Gastrocnemius medialis (tissue), 4 donors: ENCODE measurements at regions not wholly inside any gene's neighbourhood (a gene's known extent, or its start where the extent isn't known, plus 50 kb on each side); places are given as distances from the start of the nearest gene placed in this dataset.

Source experiments
- ATAC-seq, 2 donors: fragments of 150-250 bp; one replicate each; pipeline ENCODE4 v1.9.1; 2016
- DNase-seq, 2 donors: peaks; one replicate each; pipeline ENCODE4 v3.0.0-alpha.2; 2019
- H3K27ac ChIP-seq, 4 donors: fragments of 200-600 bp; sonication (generic); 1 replicate in 1 of 4; 2 replicates in 3 of 4; pipeline ENCODE4 v1.5.1; 2016 to 2018; ENCODE audit warnings: mild to moderate bottlenecking in 2 of 4, moderate library complexity in 1 of 4
- H3K27me3 ChIP-seq, 3 donors: fragments of 200-600 bp; sonication (generic) in 2 of 3; 1 replicate in 1 of 3; 2 replicates in 2 of 3; pipeline versions ENCODE4 v1.5.1 to v1.6.0; 2016 to 2019; ENCODE audit warnings: mild to moderate bottlenecking in 1 of 3, moderate library complexity in 1 of 3
- H3K36me3 ChIP-seq, 2 donors: fragments of 200-600 bp; sonication (generic) in 1 of 2; one replicate each; pipeline ENCODE4 v1.5.1; 2017 to 2018
- H3K4me1 ChIP-seq, 2 donors: fragments of 200-600 bp; sonication (generic) in 1 of 2; one replicate each; pipeline ENCODE4 v1.5.1; 2016 to 2017; ENCODE audit warnings: mild to moderate bottlenecking in 2 of 2
- H3K4me3 ChIP-seq, 4 donors: fragments of 200-600 bp; sonication (generic) in 3 of 4; 1 replicate in 1 of 4; 2 replicates in 3 of 4; pipeline ENCODE4 v1.5.1; 2016 to 2019; ENCODE audit warnings: mild to moderate bottlenecking in 2 of 4
- H3K9me3 ChIP-seq, 3 donors: fragments of 200-600 bp; sonication (generic) in 2 of 3; 1 replicate in 1 of 3; 2 replicates in 2 of 3; pipeline ENCODE4 v1.5.1; 2016 to 2019
- CTCF ChIP-seq, 5 experiments: fragments of 450-650 bp in 3 of 5; fragments of 200-600 bp in 2 of 5; sonication (generic) in 2 of 5; IDR thresholded peaks in 4 of 5; conservative IDR thresholded peaks in 1 of 5; 1 replicate in 4 of 5; 2 replicates in 1 of 5; pipeline ENCODE4 v1.5.1; 2016 to 2019; ENCODE audit warnings: antibody characterized with exemption in 5 of 5, mild to moderate bottlenecking in 3 of 5, moderate library complexity in 3 of 5
- POLR2A ChIP-seq, 2 donors: fragments of 450-650 bp; IDR thresholded peaks; one replicate each; pipeline ENCODE4 v1.6.1; 2017; ENCODE audit warnings: antibody characterized with exemption in 2 of 2, mild to moderate bottlenecking in 2 of 2, moderate library complexity in 2 of 2
- in situ Hi-C, 4 donors: fragments of 200-750 bp; cut with MboI; loops; one replicate each; pipeline versions ENCODE4 v1.15.0 to v1.8.0; 2017; ENCODE audit warnings: low sequenced_read_pairs in 4 of 4
- intact Hi-C: fragments of 100-400 bp; cut with DNase I; formaldehyde crosslinking; loops from one replicate; pipeline ENCODE4 v1.15.1; 2023; ENCODE audit warnings: low total_unique reads

- intact Hi-C loops (no loop called here), in situ Hi-C loops (no loop called here)
- Histone ChIP-seq H3K36me3 (no peaks in the 10 kb centered on the region), H3K4me1 (no peaks in the 10 kb centered on the region), H3K4me3 (no peak overlapping the region), H3K27ac (no peak overlapping the region), H3K27me3 (no peaks in the 10 kb centered on the region), H3K9me3 (no peaks in the 10 kb centered on the region)
- ATAC-seq (no peak), DNase-seq (no peak)
- TF ChIP-seq CTCF (IDR thresholded peaks at IDR 0.05 in 4 of 5, conservative IDR thresholded peaks at IDR 0.05 in 1 of 5) = no peak
- no peak for TF ChIP-seq POLR2A (IDR thresholded peaks at IDR 0.05)
These were observed 513.1 kb upstream of the CNKSR2 start for GRCh38 chrX:20861113-20861512.

- H3K36me3 ChIP-seq = no peaks in the 10 kb centered on the region
- no peaks in the 10 kb centered on the region for H3K27me3 ChIP-seq
- DNase-seq = no peak
- no peak for ATAC-seq
- intact Hi-C loops = no loop called here
- H3K27ac ChIP-seq = no peak overlapping the region
- TF ChIP-seq POLR2A (IDR thresholded peaks at IDR 0.05) = no peak
- no peak for TF ChIP-seq CTCF (IDR thresholded peaks at IDR 0.05 in 4 of 5, conservative IDR thresholded peaks at IDR 0.05 in 1 of 5)
- no peak overlapping the region for H3K4me3 ChIP-seq
- H3K9me3 ChIP-seq = no peaks in the 10 kb centered on the region
- no peaks in the 10 kb centered on the region for H3K4me1 ChIP-seq
- in situ Hi-C loops = no loop called here
These were observed 516.5 kb upstream of the CNKSR2 start for GRCh38 chrX:20857746-20858145.

DNA sequence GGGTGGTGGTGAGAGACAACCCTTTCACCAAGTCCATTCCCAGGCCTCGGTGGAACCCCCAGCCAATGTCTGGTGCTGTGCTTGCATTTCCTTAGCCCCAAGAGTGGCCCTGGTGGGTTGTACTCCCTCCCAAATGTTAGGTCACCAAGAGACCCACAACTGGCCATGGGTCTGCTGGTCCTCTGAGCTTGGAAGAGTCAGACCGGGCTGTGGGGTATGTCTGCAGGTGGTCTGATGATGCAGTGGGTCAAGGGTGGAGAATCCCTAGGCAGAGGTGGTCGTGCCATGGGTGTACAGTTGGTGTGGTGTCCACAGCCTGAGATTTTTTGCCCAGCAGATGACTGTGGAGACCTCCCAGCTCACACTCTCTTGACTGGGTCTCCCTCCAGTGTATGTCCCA, 535.7 kb upstream of the CNKSR2 start:
- intact Hi-C loops (no loop called here), in situ Hi-C loops (no loop called here)
- no peak for ATAC-seq
- DNase-seq = no peak
- no peak overlapping the region for H3K27ac ChIP-seq
- TF ChIP-seq CTCF (IDR thresholded peaks at IDR 0.05 in 4 of 5, conservative IDR thresholded peaks at IDR 0.05 in 1 of 5) (no peak), POLR2A (IDR thresholded peaks at IDR 0.05) (no peak)
- no peaks in the 10 kb centered on the region for H3K27me3 ChIP-seq
- H3K4me3 ChIP-seq = no peak overlapping the region
- H3K36me3 ChIP-seq = no peaks in the 10 kb centered on the region
- no peaks in the 10 kb centered on the region for H3K4me1 ChIP-seq
- H3K9me3 ChIP-seq = no peaks in the 10 kb centered on the region

GRCh38 chrX:20829665-20830491, 544.3 kb upstream of the CNKSR2 start:
- no peak for ATAC-seq
- Histone ChIP-seq H3K9me3 (no peaks in the 10 kb centered on the region), H3K4me1 (no peaks in the 10 kb centered on the region), H3K4me3 (no peak overlapping the region), H3K36me3 (no peaks in the 10 kb centered on the region), H3K27ac (no peak overlapping the region), H3K27me3 (no peaks in the 10 kb centered on the region)
- intact Hi-C loops = no loop called here
- no peak for DNase-seq
- in situ Hi-C loops = no loop called here
- TF ChIP-seq CTCF (IDR thresholded peaks at IDR 0.05 in 4 of 5, conservative IDR thresholded peaks at IDR 0.05 in 1 of 5) (no peak), POLR2A (IDR thresholded peaks at IDR 0.05) (no peak)

DNA sequence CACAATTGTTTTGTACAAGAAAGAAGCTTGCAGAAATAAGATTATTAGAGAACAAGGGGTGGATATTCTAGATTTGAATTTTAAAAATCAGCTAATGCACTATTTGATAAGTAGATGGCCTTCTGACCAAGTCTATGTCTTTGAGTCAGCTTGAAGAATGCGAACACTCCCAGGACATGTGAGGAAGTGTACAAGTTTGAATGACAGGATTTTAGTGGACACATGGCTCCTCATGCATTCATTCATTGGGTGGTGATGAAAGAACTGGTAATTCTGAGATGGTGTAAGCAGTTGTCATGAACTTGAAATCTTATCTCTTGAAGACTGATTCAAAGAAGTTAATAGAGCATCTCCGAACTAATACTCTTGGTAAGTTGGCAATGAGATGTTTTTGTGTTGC, 548.2 kb upstream of the CNKSR2 start:
- ATAC-seq (no peak), DNase-seq (no peak)
- no peaks in the 10 kb centered on the region for H3K4me1 ChIP-seq
- TF ChIP-seq CTCF (IDR thresholded peaks at IDR 0.05 in 4 of 5, conservative IDR thresholded peaks at IDR 0.05 in 1 of 5) = no peak
- no peak for TF ChIP-seq POLR2A (IDR thresholded peaks at IDR 0.05)
- intact Hi-C loops (no loop called here), in situ Hi-C loops (no loop called here)
- no peak overlapping the region for H3K4me3 ChIP-seq
- no peak overlapping the region for H3K27ac ChIP-seq
- H3K9me3 ChIP-seq = no peaks in the 10 kb centered on the region
- H3K27me3 ChIP-seq = no peaks in the 10 kb centered on the region
- no peaks in the 10 kb centered on the region for H3K36me3 ChIP-seq
